ENCODE measurements at regions not wholly inside any gene's neighbourhood (a gene's known extent, or its start where the extent isn't known, plus 50 kb on each side); places are given as distances from the start of the nearest gene placed in this dataset.

DNA sequence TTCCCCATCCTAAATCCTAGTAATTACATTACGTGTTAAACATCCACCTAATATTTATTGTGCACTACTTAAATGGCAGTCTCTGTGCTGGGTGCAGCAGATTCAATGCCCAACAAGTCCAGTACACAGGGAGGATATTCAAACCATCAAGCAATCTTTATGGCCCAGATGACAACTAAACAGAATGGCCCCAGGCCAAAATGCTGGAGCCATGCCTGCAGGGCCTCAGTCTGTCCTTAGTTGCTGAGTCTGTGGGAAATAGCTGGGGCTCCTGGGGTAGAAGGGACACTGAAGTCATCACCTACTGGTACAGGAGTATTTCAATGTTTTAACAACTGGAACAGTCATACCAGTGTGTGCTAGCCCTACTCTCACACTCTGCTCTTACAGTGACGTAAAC lies 153.5 kb downstream of the ZNF608 start:
- Mint-ChIP-seq H3K9me3 (peaks cover 7% of the 10 kb centered on the region), H3K4me1 (peaks cover 14% of the 10 kb centered on the region), H3K36me3 (no peaks in the 10 kb centered on the region), H3K27ac (no peak overlapping the region), H3K4me3 (no peak overlapping the region), H3K27me3 (ENCODE audit: low read depth) (no peaks in the 10 kb centered on the region)
- TF ChIP-seq, protein P1, sequence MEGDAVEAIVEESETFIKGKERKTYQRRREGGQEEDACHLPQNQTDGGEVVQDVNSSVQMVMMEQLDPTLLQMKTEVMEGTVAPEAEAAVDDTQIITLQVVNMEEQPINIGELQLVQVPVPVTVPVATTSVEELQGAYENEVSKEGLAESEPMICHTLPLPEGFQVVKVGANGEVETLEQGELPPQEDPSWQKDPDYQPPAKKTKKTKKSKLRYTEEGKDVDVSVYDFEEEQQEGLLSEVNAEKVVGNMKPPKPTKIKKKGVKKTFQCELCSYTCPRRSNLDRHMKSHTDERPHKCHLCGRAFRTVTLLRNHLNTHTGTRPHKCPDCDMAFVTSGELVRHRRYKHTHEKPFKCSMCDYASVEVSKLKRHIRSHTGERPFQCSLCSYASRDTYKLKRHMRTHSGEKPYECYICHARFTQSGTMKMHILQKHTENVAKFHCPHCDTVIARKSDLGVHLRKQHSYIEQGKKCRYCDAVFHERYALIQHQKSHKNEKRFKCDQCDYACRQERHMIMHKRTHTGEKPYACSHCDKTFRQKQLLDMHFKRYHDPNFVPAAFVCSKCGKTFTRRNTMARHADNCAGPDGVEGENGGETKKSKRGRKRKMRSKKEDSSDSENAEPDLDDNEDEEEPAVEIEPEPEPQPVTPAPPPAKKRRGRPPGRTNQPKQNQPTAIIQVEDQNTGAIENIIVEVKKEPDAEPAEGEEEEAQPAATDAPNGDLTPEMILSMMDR (IDR thresholded peaks at IDR 0.05; ENCODE audit: unreplicated experiment): no peak
- DNase-seq (ENCODE audit: low spot score in 2 of 2, unreplicated experiment in 2 of 2): no peak

DNA sequence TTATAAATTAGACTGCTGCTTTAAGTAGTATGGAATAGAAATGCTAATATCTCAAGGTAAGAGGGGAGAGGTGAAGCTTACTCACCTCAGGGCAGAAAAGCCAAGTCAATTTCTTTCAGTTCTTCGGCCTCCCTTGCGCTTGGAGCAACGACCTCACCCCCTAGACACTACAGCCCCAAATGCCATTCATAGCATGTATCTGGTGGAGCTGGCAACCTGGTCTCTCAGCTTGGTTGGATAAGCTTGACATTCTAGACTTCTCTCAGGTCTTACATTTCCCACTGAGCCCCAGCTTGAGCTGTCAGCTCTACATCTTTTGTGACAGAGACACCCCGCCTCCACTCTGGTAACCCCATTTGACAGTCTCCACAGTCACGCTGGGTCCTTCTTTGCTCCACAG lies 154.9 kb downstream of the ZNF608 start:
- Mint-ChIP-seq H3K9me3 (peaks cover 8% of the 10 kb centered on the region), H3K27me3 (ENCODE audit: low read depth) (no peaks in the 10 kb centered on the region), H3K36me3 (no peaks in the 10 kb centered on the region), H3K4me3 (no peak overlapping the region), H3K4me1 (peaks cover 11% of the 10 kb centered on the region), H3K27ac (no peak overlapping the region)
- no peak for DNase-seq (ENCODE audit: low spot score in 2 of 2, unreplicated experiment in 2 of 2)
- TF ChIP-seq, protein P1 (IDR thresholded peaks at IDR 0.05; ENCODE audit: unreplicated experiment): no peak

DNA sequence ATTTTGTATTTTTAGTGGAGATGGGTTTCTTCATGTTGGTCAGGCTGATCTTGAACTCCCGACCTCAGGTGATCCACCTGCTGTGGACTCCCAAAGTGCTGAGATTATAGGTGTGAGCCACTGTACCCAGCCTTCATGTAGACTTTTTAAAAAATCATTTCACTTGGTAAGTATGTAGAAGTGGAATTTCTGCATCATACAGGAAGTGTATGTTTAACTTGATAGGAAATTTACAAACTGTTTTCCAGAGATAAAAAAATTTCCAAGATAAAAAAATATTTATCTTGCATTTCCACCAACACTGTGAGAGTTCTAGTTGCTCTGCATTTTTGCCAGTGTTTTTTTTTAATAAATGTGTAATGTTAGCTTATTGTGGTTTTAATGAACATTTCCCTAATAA lies 155.8 kb downstream of the ZNF608 start:
- TF ChIP-seq, protein P1 (IDR thresholded peaks at IDR 0.05; ENCODE audit: unreplicated experiment): no peak
- Mint-ChIP-seq H3K9me3 (peaks cover 14% of the 10 kb centered on the region), H3K4me1 (peaks cover 10% of the 10 kb centered on the region), H3K36me3 (peaks cover 2% of the 10 kb centered on the region), H3K4me3 (no peak overlapping the region), H3K27ac (no peak overlapping the region), H3K27me3 (ENCODE audit: low read depth) (no peaks in the 10 kb centered on the region)
- DNase-seq (ENCODE audit: low spot score in 2 of 2, unreplicated experiment in 2 of 2): no peak

DNA sequence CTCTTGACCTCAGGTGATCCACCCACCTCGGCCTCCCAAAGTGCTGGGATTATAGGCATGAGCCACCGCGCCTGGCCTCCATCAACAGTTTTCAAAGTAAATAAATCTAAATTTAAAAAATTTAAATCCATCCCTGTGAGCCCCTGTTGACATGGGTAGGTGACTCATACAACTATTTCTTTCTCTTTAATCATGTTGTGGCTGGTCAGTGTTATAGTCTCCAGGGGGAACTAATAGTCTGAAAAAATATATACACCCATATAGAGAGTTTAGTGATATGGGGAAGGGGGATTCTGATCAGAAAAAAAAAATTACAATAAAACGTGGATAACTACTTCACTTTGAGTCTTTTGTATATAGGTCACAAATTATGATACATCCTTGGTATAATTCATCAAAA lies 159.2 kb downstream of the ZNF608 start:
- Mint-ChIP-seq H3K4me1 (peaks cover 16% of the 10 kb centered on the region), H3K27me3 (ENCODE audit: low read depth) (no peaks in the 10 kb centered on the region), H3K27ac (no peak overlapping the region), H3K9me3 (peaks cover 16% of the 10 kb centered on the region), H3K4me3 (no peak overlapping the region), H3K36me3 (peaks cover 2% of the 10 kb centered on the region)
- no peak for DNase-seq (ENCODE audit: low spot score in 2 of 2, unreplicated experiment in 2 of 2)
- TF ChIP-seq, protein P1 (IDR thresholded peaks at IDR 0.05; ENCODE audit: unreplicated experiment): no peak

DNA sequence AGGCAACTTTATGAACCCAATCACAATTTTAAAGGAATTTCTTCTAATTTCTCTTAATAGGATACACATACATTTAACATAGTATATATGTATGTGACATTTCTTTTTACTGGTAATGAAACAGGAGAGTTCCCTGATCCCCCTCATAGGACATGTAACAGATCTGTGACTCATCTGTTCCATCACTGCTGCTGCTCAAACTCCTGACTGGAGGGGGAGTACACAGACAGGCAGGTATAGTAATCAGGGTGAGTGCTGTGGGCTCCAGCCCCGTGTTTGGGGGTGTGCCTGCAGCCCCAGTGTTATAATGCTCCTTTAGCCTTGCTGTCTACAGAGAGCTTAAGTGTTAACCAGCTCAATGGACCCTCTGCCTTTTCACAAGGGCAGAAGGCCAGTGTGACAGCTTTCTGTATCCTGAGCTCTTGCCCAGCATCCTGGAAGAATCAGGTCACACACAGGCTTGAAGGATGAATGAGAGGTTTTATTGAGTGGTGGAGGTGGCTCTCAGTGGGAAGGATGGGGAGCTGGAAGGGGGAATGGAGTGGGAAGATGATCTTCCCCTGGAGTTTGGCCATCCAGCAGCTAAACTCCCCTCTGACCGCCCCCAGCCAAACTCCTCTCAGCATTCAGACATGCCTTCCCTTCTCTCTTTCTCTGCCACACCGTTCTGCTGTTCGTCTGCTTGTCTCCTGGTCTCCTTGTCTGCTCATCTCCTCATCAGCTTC lies 161.3 kb downstream of the ZNF608 start:
- no peak overlapping the region for H3K4me3 Mint-ChIP-seq
- H3K27ac Mint-ChIP-seq: no peak overlapping the region
- TF ChIP-seq, protein P1 (IDR thresholded peaks at IDR 0.05; ENCODE audit: unreplicated experiment): no peak
- H3K9me3 Mint-ChIP-seq: peaks cover 16% of the 10 kb centered on the region
- H3K4me1 Mint-ChIP-seq: peaks cover 31% of the 10 kb centered on the region
- no peak for DNase-seq (ENCODE audit: low spot score in 2 of 2, unreplicated experiment in 2 of 2)
- no peaks in the 10 kb centered on the region for H3K27me3 Mint-ChIP-seq (ENCODE audit: low read depth)
- peaks cover 2% of the 10 kb centered on the region for H3K36me3 Mint-ChIP-seq
